GM10266 (cell line): ENCODE measurements at regions not wholly inside any gene's neighbourhood (a gene's known extent, or its start where the extent isn't known, plus 50 kb on each side); places are given as distances from the start of the nearest gene placed in this dataset.

Experiments used
- DNase-seq: peaks from one replicate; pipeline ENCODE4 v3.0.0; 2012; ENCODE audit errors: extremely low spot score
- TF ChIP-seq, protein P1 (sequence below): IDR thresholded peaks from 2 replicates; pipeline ENCODE4 v1.5.1; 2012; ENCODE audit warnings: mild to moderate bottlenecking, low read depth; ENCODE audit not compliant: control insufficient read depth, insufficient read depth; ENCODE audit errors: missing control alignments

DNA sequence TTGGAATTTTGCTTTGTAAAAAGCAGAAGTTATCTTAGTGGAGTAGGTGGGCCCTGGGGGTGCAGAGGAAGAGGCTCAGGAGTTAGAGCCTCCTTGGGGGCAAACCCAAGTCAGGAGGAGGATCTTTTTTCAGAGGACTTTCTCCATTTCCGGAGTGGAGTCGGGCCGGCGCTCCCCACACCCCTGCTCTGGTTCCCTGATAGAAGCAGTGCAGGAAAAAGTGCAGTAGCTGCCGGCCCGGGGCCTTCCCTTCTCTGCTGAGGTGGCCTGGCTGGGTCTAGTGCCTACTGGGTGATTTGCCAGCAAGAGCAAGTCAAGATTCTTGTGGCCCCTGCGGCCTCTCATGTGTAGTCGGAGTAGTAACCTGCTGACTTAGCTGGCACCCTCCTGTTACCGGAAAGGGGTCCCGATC is 124.2 kb upstream of the HS6ST1 start:
- DNase-seq: no peak
- TF ChIP-seq, protein P1, sequence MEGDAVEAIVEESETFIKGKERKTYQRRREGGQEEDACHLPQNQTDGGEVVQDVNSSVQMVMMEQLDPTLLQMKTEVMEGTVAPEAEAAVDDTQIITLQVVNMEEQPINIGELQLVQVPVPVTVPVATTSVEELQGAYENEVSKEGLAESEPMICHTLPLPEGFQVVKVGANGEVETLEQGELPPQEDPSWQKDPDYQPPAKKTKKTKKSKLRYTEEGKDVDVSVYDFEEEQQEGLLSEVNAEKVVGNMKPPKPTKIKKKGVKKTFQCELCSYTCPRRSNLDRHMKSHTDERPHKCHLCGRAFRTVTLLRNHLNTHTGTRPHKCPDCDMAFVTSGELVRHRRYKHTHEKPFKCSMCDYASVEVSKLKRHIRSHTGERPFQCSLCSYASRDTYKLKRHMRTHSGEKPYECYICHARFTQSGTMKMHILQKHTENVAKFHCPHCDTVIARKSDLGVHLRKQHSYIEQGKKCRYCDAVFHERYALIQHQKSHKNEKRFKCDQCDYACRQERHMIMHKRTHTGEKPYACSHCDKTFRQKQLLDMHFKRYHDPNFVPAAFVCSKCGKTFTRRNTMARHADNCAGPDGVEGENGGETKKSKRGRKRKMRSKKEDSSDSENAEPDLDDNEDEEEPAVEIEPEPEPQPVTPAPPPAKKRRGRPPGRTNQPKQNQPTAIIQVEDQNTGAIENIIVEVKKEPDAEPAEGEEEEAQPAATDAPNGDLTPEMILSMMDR: no peak

DNA sequence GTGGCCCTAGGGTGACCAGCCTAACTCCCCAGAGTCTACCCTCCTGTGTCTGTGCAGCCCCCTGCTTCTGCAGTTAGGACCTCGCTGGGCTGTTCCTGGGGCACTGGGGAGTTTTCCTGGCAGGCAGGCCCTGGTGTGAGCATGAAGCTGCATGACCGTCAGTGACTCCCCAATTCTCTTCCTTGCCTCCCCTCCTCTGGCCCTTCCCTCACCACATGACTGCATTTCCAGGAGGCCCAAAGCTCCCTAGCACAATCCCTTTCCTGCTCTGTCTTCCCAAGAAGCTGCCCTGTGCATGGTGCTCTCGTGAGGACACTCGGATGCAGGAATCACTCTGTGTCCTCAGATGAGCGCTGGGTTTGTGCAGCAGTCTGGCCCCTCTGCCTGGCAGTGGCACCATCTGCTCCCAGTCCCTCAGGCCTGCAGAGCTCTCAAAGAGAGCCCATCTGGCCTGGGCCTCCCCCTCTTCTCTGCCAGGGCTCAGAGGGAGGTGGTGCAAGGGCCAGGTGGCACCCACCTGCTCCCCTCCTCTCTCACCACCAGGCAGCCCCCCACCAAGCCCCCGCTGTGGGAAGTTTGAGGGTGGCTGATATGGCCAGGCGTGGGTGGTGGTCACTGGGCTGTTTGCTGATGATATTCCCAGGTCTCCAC is 125.6 kb upstream of the HS6ST1 start:
- TF ChIP-seq, protein P1: no peak
- DNase-seq: no peak

DNA sequence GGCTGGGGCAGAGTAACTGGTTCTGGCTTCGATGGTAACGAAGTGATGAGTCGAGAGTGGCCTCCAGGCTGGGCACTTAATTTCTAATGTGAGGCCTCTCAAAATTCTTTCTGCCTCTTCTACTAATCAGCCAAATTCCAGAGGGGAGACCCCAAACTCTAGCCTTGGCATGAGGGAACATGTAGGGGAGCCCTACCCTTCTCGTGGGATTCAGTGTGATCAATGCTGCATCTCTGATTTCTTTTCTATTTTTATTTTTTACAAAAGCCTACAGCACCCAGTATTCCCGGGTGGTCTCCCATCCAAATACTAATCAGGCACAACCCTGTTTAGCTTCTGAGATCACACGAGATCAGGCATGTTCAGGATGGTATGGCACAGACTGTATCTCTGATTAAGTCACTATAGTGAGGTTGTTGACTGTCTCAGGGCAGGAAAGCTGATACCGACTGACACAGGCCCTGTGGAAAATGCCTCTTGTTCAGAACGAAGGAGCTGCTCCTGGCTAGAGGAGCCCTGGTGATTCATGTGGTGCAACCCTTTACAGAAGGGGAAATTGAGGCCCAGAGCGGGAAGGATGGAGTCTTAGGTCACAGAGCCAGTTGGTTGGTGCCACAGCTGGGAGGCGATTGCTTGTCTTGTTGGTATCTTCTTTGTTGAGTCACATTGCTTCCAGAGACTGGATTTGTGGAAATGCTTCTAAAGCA is 126.3 kb upstream of the HS6ST1 start:
- TF ChIP-seq, protein P1: no peak

DNA sequence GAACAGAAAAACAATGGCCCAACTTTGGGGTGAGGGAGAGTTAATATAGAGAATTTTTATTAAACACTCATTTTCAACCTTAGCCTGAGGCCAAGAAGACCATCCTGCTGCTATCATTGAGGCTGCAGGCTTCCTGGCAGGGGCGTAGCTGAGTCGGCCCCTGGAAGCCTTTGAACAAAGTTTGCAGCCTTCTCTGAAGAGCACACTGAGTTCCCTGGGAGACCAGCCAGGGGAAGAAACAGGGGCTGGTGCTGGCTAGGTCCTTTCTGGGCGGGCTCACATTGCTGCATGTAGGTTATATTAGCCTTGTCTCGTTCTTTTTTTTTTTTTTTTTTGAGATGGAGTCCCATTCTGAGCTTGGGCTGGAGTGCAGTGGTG is 126.8 kb upstream of the HS6ST1 start:
- TF ChIP-seq, protein P1: no peak

More for the DNA sequence above, 126.3 kb upstream of the HS6ST1 start:
- DNase-seq: no peak

DNA sequence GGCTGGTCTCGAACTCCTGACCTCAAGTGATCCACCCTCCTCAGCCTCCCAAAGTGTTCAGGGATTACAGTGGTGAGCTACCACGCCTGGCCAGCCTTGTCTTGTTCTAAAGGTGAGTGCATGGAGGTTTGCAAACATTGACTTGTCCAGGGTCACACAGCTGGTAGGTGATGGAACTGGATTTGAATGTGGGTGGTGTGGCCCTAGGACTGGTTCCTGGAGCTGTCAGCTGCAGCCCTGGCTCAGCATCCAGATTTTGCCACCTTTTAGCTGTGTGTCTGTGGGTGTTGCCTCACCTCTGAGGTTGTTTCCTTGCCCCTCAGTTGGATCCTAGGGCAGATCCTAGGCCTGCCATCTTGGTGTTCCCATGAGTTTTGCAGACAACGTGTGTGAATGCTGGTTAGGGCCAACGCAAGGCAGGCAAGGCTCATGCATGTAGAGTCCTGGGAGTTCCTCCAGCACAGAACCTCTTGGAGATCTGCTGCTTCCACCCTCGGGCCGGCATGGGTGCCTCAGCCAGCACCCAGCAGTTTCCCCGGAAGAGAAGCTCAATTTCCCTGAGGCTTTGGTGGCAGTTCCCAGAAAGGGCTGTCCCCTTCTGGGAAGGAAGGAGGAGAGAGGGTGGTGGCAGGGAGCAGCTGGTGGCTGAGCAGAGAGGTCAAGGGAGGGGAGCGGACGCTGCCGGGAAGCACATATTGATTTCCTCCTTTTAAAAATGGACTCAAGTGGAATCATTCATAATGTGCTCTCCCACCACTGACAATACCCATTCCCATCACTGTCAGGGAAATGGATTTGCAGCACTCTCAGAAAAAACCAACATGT is 127.6 kb upstream of the HS6ST1 start:
- no peak for DNase-seq
- TF ChIP-seq, protein P1: no peak

More for the DNA sequence above, 126.8 kb upstream of the HS6ST1 start:
- DNase-seq: no peak

DNA sequence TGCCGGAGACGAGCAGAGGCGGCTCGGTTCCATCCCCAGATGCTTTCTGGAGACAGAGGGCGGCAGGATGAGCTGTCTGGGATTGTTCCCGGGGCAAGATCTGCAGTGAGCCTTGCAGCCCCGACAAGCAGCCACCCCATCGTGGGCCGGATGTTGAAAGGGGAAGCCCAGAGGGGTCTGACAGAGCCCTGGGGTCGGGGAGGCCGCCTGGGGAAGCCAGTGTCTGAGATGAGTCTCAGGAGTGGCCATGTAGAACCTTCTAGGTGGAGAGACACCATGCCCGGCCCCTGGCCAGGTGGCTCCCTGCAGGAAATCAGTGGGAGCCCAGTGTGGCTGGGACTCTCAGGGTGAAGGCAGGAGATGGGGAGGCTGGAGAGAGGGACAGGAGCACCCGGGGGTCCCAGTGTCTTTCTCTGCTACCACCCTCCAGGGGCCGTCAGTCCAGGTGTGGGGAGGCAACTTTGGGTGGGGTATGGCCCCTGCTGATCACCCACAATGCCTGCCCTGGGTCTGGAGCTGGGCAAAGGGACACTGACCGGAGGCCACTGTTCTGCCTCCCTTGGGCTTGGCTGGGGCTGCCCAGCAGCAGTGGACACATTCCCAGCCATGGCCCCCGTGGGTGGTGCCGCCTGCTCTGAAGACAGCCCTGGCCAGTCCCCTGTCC is 128.3 kb upstream of the HS6ST1 start:
- DNase-seq: no peak
- TF ChIP-seq, protein P1: no peak
